H1 (cell line): ENCODE measurements at regions not wholly inside any gene's neighbourhood (a gene's known extent, or its start where the extent isn't known, plus 50 kb on each side); places are given as distances from the start of the nearest gene placed in this dataset.

Experiments used
- ATF2 ChIP-seq: IDR thresholded peaks from 2 replicates; pipeline ENCODE4 v1.6.1; 2012; ENCODE audit warnings: low read length, inconsistent platforms
- BACH1 ChIP-seq: IDR thresholded peaks from 2 replicates; pipeline ENCODE4 v1.6.1; 2012; ENCODE audit warnings: low read length, improper control_type of control experiment
- BRCA1 ChIP-seq: IDR thresholded peaks from 2 replicates; pipeline ENCODE4 v1.6.1; 2012; ENCODE audit warnings: low read depth, low read length, improper control_type of control experiment
- CHD7 ChIP-seq: fragments of 300-600 bp; sonication (generic); IDR thresholded peaks from 2 replicates; pipeline ENCODE4 v1.7.1; 2012; ENCODE audit warnings: low read length, moderate library complexity, mild to moderate bottlenecking, inconsistent platforms; ENCODE audit not compliant: insufficient replicate concordance
- KDM4A ChIP-seq: IDR thresholded peaks from one replicate; pipeline ENCODE4 v1.7.1; 2012; ENCODE audit warnings: low read depth, mild to moderate bottlenecking, moderate library complexity, low read length, inconsistent platforms; ENCODE audit not compliant: severe bottlenecking
- NANOG ChIP-seq: IDR thresholded peaks from 2 replicates; pipeline ENCODE4 v1.6.1; 2011; ENCODE audit warnings: low read length, low read depth, mild to moderate bottlenecking, inconsistent platforms; ENCODE audit not compliant: insufficient read depth, poor library complexity, severe bottlenecking
- SIRT6 ChIP-seq: IDR thresholded peaks from one replicate; pipeline ENCODE4 v1.7.1; 2012; ENCODE audit warnings: low read length, inconsistent platforms
- SP1 ChIP-seq: IDR thresholded peaks from 2 replicates; pipeline ENCODE4 v1.6.1; 2011; ENCODE audit warnings: low read depth, low read length
- TBP ChIP-seq: IDR thresholded peaks from 2 replicates; pipeline ENCODE4 v1.6.1; 2011; ENCODE audit warnings: low read depth, low read length, improper control_type of control experiment
- TEAD4 ChIP-seq: IDR thresholded peaks from 2 replicates; pipeline ENCODE4 v1.6.1; 2012; ENCODE audit warnings: low read depth, low read length, inconsistent platforms, mixed read lengths
- ZNF274 ChIP-seq: IDR thresholded peaks from 2 replicates; pipeline ENCODE4 v1.7.0; 2012; ENCODE audit warnings: low read length, borderline replicate concordance; ENCODE audit errors: extremely low read depth

- TF ChIP-seq CHD7 (no peak), TBP (no peak), TEAD4 (no peak), KDM4A (no peak), ATF2 (no peak), ZNF274 (no peak), BACH1 (no peak), NANOG (no peak), SIRT6 (no peak), BRCA1 (no peak), SP1 (no peak)
These were observed 151.7 kb upstream of the TOPAZ1 start (continued) for GRCh38 chr3:44090036-44090435.
